GM06990 (cell line): ENCODE measurements at regions not wholly inside any gene's neighbourhood (a gene's known extent, or its start where the extent isn't known, plus 50 kb on each side); places are given as distances from the start of the nearest gene placed in this dataset.

Source experiments
- DNase-seq: peaks from one replicate; pipeline ENCODE4 v3.0.0-alpha.2; 2011; ENCODE audit not compliant: insufficient read length; ENCODE audit errors: extremely low read depth
- H3K27me3 ChIP-seq: replicated peaks from 2 replicates; pipeline ENCODE4 v1.6.0; 2011; ENCODE audit warnings: low read length; ENCODE audit not compliant: control insufficient read depth, insufficient read depth
- H3K36me3 ChIP-seq: 2 replicates; pipeline ENCODE4 v1.5.1; 2011; ENCODE audit warnings: low read length; ENCODE audit not compliant: control insufficient read depth, insufficient read depth
- H3K4me3 ChIP-seq: replicated peaks from 2 replicates; pipeline ENCODE4 v1.5.1; 2011; ENCODE audit warnings: low read depth, mild to moderate bottlenecking, control low read depth, low read length
- CTCF ChIP-seq: IDR thresholded peaks from 2 replicates; pipeline ENCODE4 v1.5.1; 2011; ENCODE audit warnings: low read length, control low read depth, mild to moderate bottlenecking, inconsistent platforms; ENCODE audit not compliant: insufficient read depth, poor library complexity, severe bottlenecking

- no peaks in the 10 kb centered on the region for H3K36me3 ChIP-seq
- no peak for DNase-seq
- H3K4me3 ChIP-seq, result no peak overlapping the region
- H3K27me3 ChIP-seq, result no peaks in the 10 kb centered on the region
- no peak for TF ChIP-seq CTCF
Observed at GRCh38 chr10:4282496-4282895, 497.5 kb upstream of the KLF6 start.

- Histone ChIP-seq H3K27me3 (no peaks in the 10 kb centered on the region), H3K4me3 (no peak overlapping the region), H3K36me3 (no peaks in the 10 kb centered on the region)
- TF ChIP-seq CTCF, result no peak
- no peak for DNase-seq
Observed at GRCh38 chr10:4281190-4281825, 496.3 kb upstream of the KLF6 start.

- Histone ChIP-seq H3K27me3 (no peaks in the 10 kb centered on the region; the same call in 1 of the 2 replicates), H3K36me3 (no peaks in the 10 kb centered on the region), H3K4me3 (no peak overlapping the region)
- DNase-seq, result no peak
- TF ChIP-seq CTCF, result no peak
Observed at GRCh38 chr10:4280461-4281189, 495.6 kb upstream of the KLF6 start.

- H3K4me3 ChIP-seq, result no peak overlapping the region
- H3K27me3 ChIP-seq, result no peaks in the 10 kb centered on the region; the same call in 1 of the 2 replicates
- H3K36me3 ChIP-seq, result no peaks in the 10 kb centered on the region
- TF ChIP-seq CTCF, result no peak
- no peak for DNase-seq
Observed at GRCh38 chr10:4279655-4280054, 494.6 kb upstream of the KLF6 start.

- no peak for TF ChIP-seq CTCF
- Histone ChIP-seq H3K36me3 (no peaks in the 10 kb centered on the region), H3K4me3 (no peak overlapping the region), H3K27me3 (no peaks in the 10 kb centered on the region; the same call in 1 of the 2 replicates)
- DNase-seq, result no peak
Observed at GRCh38 chr10:4278186-4278585, 493.2 kb upstream of the KLF6 start.
